A549 (cell line): ENCODE measurements at regions not wholly inside any gene's neighbourhood (a gene's known extent, or its start where the extent isn't known, plus 50 kb on each side); places are given as distances from the start of the nearest gene placed in this dataset.

Experiments
- EP300 ChIP-seq, 2 experiments: fragments of >200 bp; sonication (Bioruptor Twin); formaldehyde crosslinking; IDR thresholded peaks; 2 replicates in 1 of 2; 3 replicates in 1 of 2; pipeline ENCODE4 v1.6.1; 2016 to 2017
- HEYL ChIP-seq: fragments of 250-450 bp; sonication (Bioruptor Pico); IDR thresholded peaks from 2 replicates; pipeline ENCODE4 v1.8.0; 2021; ENCODE audit warnings: mild to moderate bottlenecking, moderate library complexity
- NFE2L2 ChIP-seq: fragments of 150-350 bp; conservative IDR thresholded peaks from 2 replicates; pipeline ENCODE4 v1.6.1; 2014; ENCODE audit warnings: low read length
- POLR2A ChIP-seq: IDR thresholded peaks from 2 replicates; pipeline ENCODE4 v1.6.1; 2012; ENCODE audit warnings: mild to moderate bottlenecking, low read length
- SMC3 ChIP-seq: fragments of >200 bp; sonication (Bioruptor Twin); formaldehyde crosslinking; IDR thresholded peaks from 3 replicates; pipeline ENCODE4 v1.6.1; 2018; ENCODE audit warnings: inconsistent platforms
- SREBF2 ChIP-seq: fragments of 450-650 bp; IDR thresholded peaks from 2 replicates; pipeline ENCODE4 v1.6.1; 2014; ENCODE audit warnings: mild to moderate bottlenecking, moderate library complexity
- TF ChIP-seq, protein P1 (sequence below): fragments of >200 bp; sonication (Bioruptor Twin); formaldehyde crosslinking; IDR thresholded peaks from 3 replicates; pipeline ENCODE4 v1.5.1; 2016

DNA sequence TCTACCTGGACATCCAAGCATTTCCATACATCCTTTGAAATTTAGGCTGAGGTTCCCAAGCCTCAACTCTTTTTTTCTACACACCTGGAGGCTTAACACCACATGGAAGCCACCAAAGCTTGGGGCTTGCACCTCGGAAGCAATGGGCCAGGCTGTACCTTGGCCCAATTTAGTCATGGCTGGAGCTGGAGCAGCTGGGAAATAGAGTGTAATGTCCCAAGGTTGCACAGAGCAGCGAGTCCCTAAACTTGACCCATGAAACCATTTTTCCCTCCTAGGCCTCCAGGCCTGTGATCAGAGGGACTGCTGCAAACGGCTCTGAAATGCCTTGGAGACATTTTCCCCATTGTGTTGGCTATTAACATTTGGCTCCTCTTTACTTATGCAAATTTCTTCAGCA lies 1574.3 kb upstream of the ZEB2 start:
- TF ChIP-seq NFE2L2 (no peak), SREBF2 (no peak), POLR2A (no peak), HEYL (CRISPR knock-in tag) (no peak), SMC3 (no peak), EP300 (IDR thresholded peaks at IDR 0.05) (no peak)
- TF ChIP-seq, protein P1, sequence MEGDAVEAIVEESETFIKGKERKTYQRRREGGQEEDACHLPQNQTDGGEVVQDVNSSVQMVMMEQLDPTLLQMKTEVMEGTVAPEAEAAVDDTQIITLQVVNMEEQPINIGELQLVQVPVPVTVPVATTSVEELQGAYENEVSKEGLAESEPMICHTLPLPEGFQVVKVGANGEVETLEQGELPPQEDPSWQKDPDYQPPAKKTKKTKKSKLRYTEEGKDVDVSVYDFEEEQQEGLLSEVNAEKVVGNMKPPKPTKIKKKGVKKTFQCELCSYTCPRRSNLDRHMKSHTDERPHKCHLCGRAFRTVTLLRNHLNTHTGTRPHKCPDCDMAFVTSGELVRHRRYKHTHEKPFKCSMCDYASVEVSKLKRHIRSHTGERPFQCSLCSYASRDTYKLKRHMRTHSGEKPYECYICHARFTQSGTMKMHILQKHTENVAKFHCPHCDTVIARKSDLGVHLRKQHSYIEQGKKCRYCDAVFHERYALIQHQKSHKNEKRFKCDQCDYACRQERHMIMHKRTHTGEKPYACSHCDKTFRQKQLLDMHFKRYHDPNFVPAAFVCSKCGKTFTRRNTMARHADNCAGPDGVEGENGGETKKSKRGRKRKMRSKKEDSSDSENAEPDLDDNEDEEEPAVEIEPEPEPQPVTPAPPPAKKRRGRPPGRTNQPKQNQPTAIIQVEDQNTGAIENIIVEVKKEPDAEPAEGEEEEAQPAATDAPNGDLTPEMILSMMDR, result no peak
